GM23248 (cell line): ENCODE measurements at regions not wholly inside any gene's neighbourhood (a gene's known extent, or its start where the extent isn't known, plus 50 kb on each side); places are given as distances from the start of the nearest gene placed in this dataset.

Source experiments
- EZH2 ChIP-seq: fragments of 200-600 bp; sonication (generic); IDR thresholded peaks from 2 replicates; pipeline ENCODE4 v1.6.1; 2018; ENCODE audit warnings: antibody characterized with exemption, mild to moderate bottlenecking; ENCODE audit not compliant: insufficient read depth, poor library complexity, severe bottlenecking
- EZH2phosphoT487 ChIP-seq: fragments of 200-600 bp; sonication (generic); IDR thresholded peaks from 2 replicates; pipeline ENCODE4 v1.6.1; 2018; ENCODE audit warnings: antibody characterized with exemption, moderate library complexity, mild to moderate bottlenecking, low read depth; ENCODE audit not compliant: insufficient read depth

GRCh38 chr2:78251708-78252107 lies 729.5 kb upstream of the LRRTM4 start:
- no peak for TF ChIP-seq EZH2
- TF ChIP-seq EZH2phosphoT487 = no peak
